IPS DF 19.7 (cell line): ENCODE measurements at regions not wholly inside any gene's neighbourhood (a gene's known extent, or its start where the extent isn't known, plus 50 kb on each side); places are given as distances from the start of the nearest gene placed in this dataset.

ENCODE experiments used
- DNase-seq: peaks from one replicate; pipeline ENCODE4 v3.0.0-alpha.2; 2013; ENCODE audit warnings: low read depth, low spot score

GRCh38 chr4:53647547-53647946 lies 56.3 kb upstream of the LNX1 start:
- DNase-seq: no peak

DNA sequence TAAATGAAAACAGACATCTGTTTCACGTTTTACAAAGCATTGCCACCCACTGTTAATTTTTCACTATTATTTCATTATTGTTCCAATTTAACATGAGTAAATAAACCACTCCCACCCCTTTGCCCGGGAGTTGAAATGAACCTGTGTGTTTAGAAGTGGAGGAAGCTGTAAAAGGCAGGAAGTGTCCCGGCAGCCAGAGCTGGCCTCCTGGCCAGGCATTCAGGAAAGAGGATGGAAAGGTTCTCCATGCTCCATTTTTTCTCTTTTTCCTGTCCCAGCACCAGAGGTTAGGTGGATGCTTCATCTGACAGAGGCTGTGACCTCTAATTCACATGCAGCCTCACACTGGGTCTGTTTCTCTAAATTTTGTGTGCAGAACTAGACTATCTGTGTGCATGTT lies 55.5 kb upstream of the LNX1 start:
- no peak for DNase-seq

DNA sequence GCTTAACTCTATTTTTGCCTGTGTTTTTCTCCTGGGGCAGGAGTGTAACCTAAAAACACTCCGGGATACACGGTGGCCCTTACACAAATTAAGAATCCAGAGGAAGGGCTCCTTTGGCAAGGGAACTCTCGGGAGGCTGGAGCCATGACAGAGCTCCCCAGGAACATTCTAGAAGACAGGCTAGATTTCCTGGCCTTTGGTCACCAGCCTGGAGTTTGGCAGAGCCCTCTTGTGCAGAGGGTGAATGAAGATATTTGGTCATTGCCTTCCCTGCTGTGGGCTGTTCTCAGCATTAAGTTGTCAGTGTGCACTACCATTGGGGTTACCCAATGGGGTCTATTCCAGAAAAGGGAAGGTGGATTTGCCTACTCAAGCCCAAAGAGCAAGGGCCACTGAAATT lies 53.8 kb upstream of the LNX1 start:
- DNase-seq: no peak

DNA sequence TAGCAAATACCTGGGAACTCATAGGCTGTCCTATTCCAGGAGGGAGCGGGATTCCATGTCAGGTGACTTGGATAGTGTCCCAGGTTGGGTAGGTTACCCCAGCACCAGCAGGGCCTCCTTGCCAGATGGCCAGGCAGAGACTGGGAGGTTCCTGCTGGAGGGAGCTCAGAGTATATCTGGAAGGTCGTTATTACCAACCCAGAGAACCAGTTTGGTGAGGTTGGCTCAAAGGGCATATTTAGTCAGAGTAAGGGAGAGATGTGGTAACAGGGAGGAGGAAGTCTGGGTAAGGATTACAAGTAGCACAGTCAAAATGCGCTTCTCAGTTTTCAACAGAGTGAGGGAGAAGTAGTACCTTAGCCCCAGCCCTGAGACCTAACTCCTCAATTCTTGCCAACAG lies 53.3 kb upstream of the LNX1 start:
- no peak for DNase-seq
